Smooth muscle cell (in vitro differentiated cells): ENCODE measurements at regions not wholly inside any gene's neighbourhood (a gene's known extent, or its start where the extent isn't known, plus 50 kb on each side); places are given as distances from the start of the nearest gene placed in this dataset.

Experiments
- DNase-seq: peaks from one replicate; lab custom pipeline; 2025; ENCODE audit not compliant: unreplicated experiment; lab: John Stamatoyannopoulos, UW
- H2AFZ ChIP-seq: fragments of 200-600 bp; sonication (generic); 2 replicates; pipeline ENCODE4 v1.6.0; 2016; ENCODE audit warnings: antibody characterized with exemption, low read depth, mild to moderate bottlenecking
- H3F3A ChIP-seq: fragments of 200-600 bp; sonication (generic); 2 replicates; pipeline ENCODE4 v1.6.0; 2017; ENCODE audit warnings: antibody characterized with exemption, low read depth
- H3K27ac ChIP-seq: fragments of 200-600 bp; sonication (generic); 2 replicates; pipeline ENCODE4 v1.5.1; 2016; ENCODE audit warnings: low read depth, mild to moderate bottlenecking
- H3K27me3 ChIP-seq: fragments of 200-600 bp; sonication (generic); 2 replicates; pipeline ENCODE4 v1.6.1; 2016; ENCODE audit warnings: low read depth, mild to moderate bottlenecking
- H3K36me3 ChIP-seq: fragments of 200-600 bp; sonication (generic); 2 replicates; pipeline ENCODE4 v1.5.1; 2016; ENCODE audit warnings: low read depth
- H3K4me1 ChIP-seq: fragments of 200-600 bp; sonication (generic); 2 replicates; pipeline ENCODE4 v1.5.1; 2016; ENCODE audit warnings: low read depth
- H3K4me2 ChIP-seq: fragments of 200-600 bp; sonication (generic); 2 replicates; pipeline ENCODE4 v1.6.0; 2016; ENCODE audit warnings: mild to moderate bottlenecking
- H3K4me3 ChIP-seq: fragments of 200-600 bp; sonication (generic); 2 replicates; pipeline ENCODE4 v1.5.1; 2016; ENCODE audit warnings: mild to moderate bottlenecking
- H3K79me2 ChIP-seq: fragments of 200-600 bp; sonication (generic); 2 replicates; pipeline ENCODE4 v1.6.0; 2016; ENCODE audit warnings: low read depth, mild to moderate bottlenecking
- H3K9ac ChIP-seq: fragments of 200-600 bp; sonication (generic); 2 replicates; pipeline ENCODE4 v1.6.0; 2016; ENCODE audit warnings: low read depth
- H3K9me3 ChIP-seq: fragments of 200-600 bp; sonication (generic); replicated peaks from 2 replicates; pipeline ENCODE4 v1.5.1; 2016; ENCODE audit warnings: low read depth
- H4K20me1 ChIP-seq: fragments of 200-600 bp; sonication (generic); 2 replicates; pipeline ENCODE4 v1.6.0; 2016; ENCODE audit warnings: low read depth
- CTCF ChIP-seq: fragments of 200-600 bp; sonication (generic); IDR thresholded peaks from 2 replicates; pipeline ENCODE4 v1.5.1; 2017; ENCODE audit warnings: borderline replicate concordance, mild to moderate bottlenecking, antibody characterized with exemption; ENCODE audit not compliant: insufficient read depth, poor library complexity, severe bottlenecking
- WGBS: methylation state at CpG from one replicate; pipeline ENCODE4 v1.1.7; 2016; ENCODE audit warnings: low lambda C conversion rate; 5-methylcytosine and 5-hydroxymethylcytosine counted together

GRCh38 chr7:97337849-97338248 lies 220.4 kb downstream of the SDHAF3 start:
- whole genome bisulfite sequencing, result 92% methylated on average over 3 of the region's 3 CpGs
- no peak for TF ChIP-seq CTCF
- Histone ChIP-seq H3K79me2 (no peaks in the 10 kb centered on the region), H3K4me2 (no peak overlapping the region), H3K9ac (no peak overlapping the region), H3K27me3 (no peaks in the 10 kb centered on the region), H3F3A (no peaks in the 10 kb centered on the region), H4K20me1 (no peaks in the 10 kb centered on the region), H3K36me3 (no peaks in the 10 kb centered on the region), H3K27ac (no peak overlapping the region), H2AFZ (no peak overlapping the region), H3K4me3 (no peak overlapping the region), H3K4me1 (no peaks in the 10 kb centered on the region), H3K9me3 (no peaks in the 10 kb centered on the region)
- DNase-seq, result no peak

- no peak for DNase-seq
- H3K9ac ChIP-seq, result no peak overlapping the region
- no peaks in the 10 kb centered on the region for H3K36me3 ChIP-seq
- no peak for TF ChIP-seq CTCF
- H4K20me1 ChIP-seq, result no peaks in the 10 kb centered on the region
- no peaks in the 10 kb centered on the region for H3K4me1 ChIP-seq
- WGBS, result 79% methylated on average over 3 of the region's 3 CpGs
- H3K4me2 ChIP-seq, result no peak overlapping the region
- no peak overlapping the region for H3K4me3 ChIP-seq
- H3K79me2 ChIP-seq, result no peaks in the 10 kb centered on the region
- no peaks in the 10 kb centered on the region for H3K9me3 ChIP-seq
- no peaks in the 10 kb centered on the region for H3K27me3 ChIP-seq
- H3F3A ChIP-seq, result no peaks in the 10 kb centered on the region
- no peak overlapping the region for H3K27ac ChIP-seq
- no peak overlapping the region for H2AFZ ChIP-seq
Observed at GRCh38 chr7:97342512-97342911, 225.0 kb downstream of the SDHAF3 start.

GRCh38 chr7:97346349-97346748 lies 228.9 kb downstream of the SDHAF3 start:
- H3K4me1 ChIP-seq, result no peaks in the 10 kb centered on the region
- WGBS, result 80% methylated on average over 2 of the region's 2 CpGs
- no peaks in the 10 kb centered on the region for H4K20me1 ChIP-seq
- H3F3A ChIP-seq, result no peaks in the 10 kb centered on the region
- H3K4me3 ChIP-seq, result no peak overlapping the region
- DNase-seq, result no peak
- H3K9ac ChIP-seq, result no peak overlapping the region
- H3K9me3 ChIP-seq, result peaks cover 3% of the 10 kb centered on the region
- no peak overlapping the region for H3K4me2 ChIP-seq
- H3K27me3 ChIP-seq, result no peaks in the 10 kb centered on the region
- H3K27ac ChIP-seq, result no peak overlapping the region
- H3K36me3 ChIP-seq, result no peaks in the 10 kb centered on the region
- H3K79me2 ChIP-seq, result no peaks in the 10 kb centered on the region
- H2AFZ ChIP-seq, result no peak overlapping the region
- TF ChIP-seq CTCF, result no peak

DNA sequence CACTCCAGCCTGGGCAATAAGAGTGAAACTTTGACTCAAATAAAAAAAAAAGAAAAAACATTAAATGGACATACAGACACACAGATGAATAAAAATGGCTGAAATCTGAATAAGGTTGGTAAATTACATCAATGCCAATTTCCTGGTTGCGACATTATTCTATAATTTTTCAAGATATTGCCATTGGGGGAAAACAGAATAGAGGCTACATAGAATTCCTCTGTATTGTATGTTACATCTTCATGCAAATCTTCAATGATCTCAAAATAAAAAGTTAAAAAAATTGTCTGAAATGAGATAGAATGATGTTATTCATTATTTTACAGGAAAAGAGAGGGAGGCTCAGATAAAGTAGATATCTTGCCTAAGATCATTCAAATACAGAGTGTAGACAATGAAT lies 234.0 kb downstream of the SDHAF3 start:
- H2AFZ ChIP-seq, result no peak overlapping the region
- no peak for TF ChIP-seq CTCF
- H3K79me2 ChIP-seq, result no peaks in the 10 kb centered on the region
- no peaks in the 10 kb centered on the region for H3K4me1 ChIP-seq
- H4K20me1 ChIP-seq, result no peaks in the 10 kb centered on the region
- H3F3A ChIP-seq, result no peaks in the 10 kb centered on the region
- H3K27ac ChIP-seq, result no peak overlapping the region
- H3K4me2 ChIP-seq, result no peak overlapping the region
- WGBS, result 91% methylated on average over 1 of the region's 1 CpG
- H3K27me3 ChIP-seq, result no peaks in the 10 kb centered on the region
- H3K9me3 ChIP-seq, result peaks cover 3% of the 10 kb centered on the region
- no peak overlapping the region for H3K9ac ChIP-seq
- H3K4me3 ChIP-seq, result no peak overlapping the region
- no peaks in the 10 kb centered on the region for H3K36me3 ChIP-seq
- no peak for DNase-seq
